NCI-H2196 treated with DMSO at 0.1 percent for 48 hours (cell line): ENCODE measurements at regions not wholly inside any gene's neighbourhood (a gene's known extent, or its start where the extent isn't known, plus 50 kb on each side); places are given as distances from the start of the nearest gene placed in this dataset.
A peak's percentile ranks its signal among the peaks of the same experiment; 100 is the strongest.
"Not testable (repeated sequence)": the region's sequence is repeated elsewhere in the genome, so short reads cannot be mapped to it uniquely, and the experiment has no call there.

Experiments
- DNase-seq: peaks from one replicate; lab custom pipeline; 2025; ENCODE audit not compliant: unreplicated experiment; lab: John Stamatoyannopoulos, UW

GRCh38 chr18:39464006-39464405, 1898.4 kb upstream of the CELF4 start:
- DNase-seq, result no peak

GRCh38 chr18:39462436-39462835, 1896.8 kb upstream of the CELF4 start:
- no peak for DNase-seq

- no peak for DNase-seq
These were observed 1894.5 kb upstream of the CELF4 start for GRCh38 chr18:39460136-39460535.

GRCh38 chr18:39455285-39455684, 1889.7 kb upstream of the CELF4 start:
- DNase-seq, result peak; percentile 17

GRCh38 chr18:39454866-39455265, 1889.3 kb upstream of the CELF4 start:
- no peak for DNase-seq

GRCh38 chr18:39453882-39454281, 1888.3 kb upstream of the CELF4 start:
- peak; percentile 55 for DNase-seq

- DNase-seq, result no peak
These were observed 1887.8 kb upstream of the CELF4 start for GRCh38 chr18:39453356-39453755.

- DNase-seq, result no peak
These were observed 1885.4 kb upstream of the CELF4 start for GRCh38 chr18:39450958-39451357.

- DNase-seq, result no peak
These were observed 1884.0 kb upstream of the CELF4 start for GRCh38 chr18:39449566-39449965.

GRCh38 chr18:39448942-39449341, 1883.3 kb upstream of the CELF4 start:
- DNase-seq, result no peak

- DNase-seq, result not testable (repeated sequence)
These were observed 1879.4 kb upstream of the CELF4 start for GRCh38 chr18:39444957-39445356.

- DNase-seq, result no peak
These were observed 1876.0 kb upstream of the CELF4 start for GRCh38 chr18:39441648-39442047.

GRCh38 chr18:39435996-39436395, 1870.4 kb upstream of the CELF4 start:
- DNase-seq, result no peak

GRCh38 chr18:39435209-39435608, 1869.6 kb upstream of the CELF4 start:
- DNase-seq, result no peak

GRCh38 chr18:39434223-39434920, 1868.8 kb upstream of the CELF4 start:
- DNase-seq, result no peak

GRCh38 chr18:39425172-39425850, 1859.7 kb upstream of the CELF4 start:
- no peak for DNase-seq

- no peak for DNase-seq
These were observed 1858.7 kb upstream of the CELF4 start for GRCh38 chr18:39424261-39424660.

GRCh38 chr18:39421276-39421675, 1855.7 kb upstream of the CELF4 start:
- no peak for DNase-seq

- no peak for DNase-seq
These were observed 1853.7 kb upstream of the CELF4 start for GRCh38 chr18:39419315-39419714.

- no peak for DNase-seq
These were observed 1849.9 kb upstream of the CELF4 start for GRCh38 chr18:39415471-39415870.

GRCh38 chr18:39414009-39414700, 1848.6 kb upstream of the CELF4 start:
- DNase-seq, result peak; percentile 13

- no peak for DNase-seq
These were observed 1841.3 kb upstream of the CELF4 start for GRCh38 chr18:39406941-39407340.
